ENCODE measurements at regions not wholly inside any gene's neighbourhood (a gene's known extent, or its start where the extent isn't known, plus 50 kb on each side); places are given as distances from the start of the nearest gene placed in this dataset.
"Not testable (repeated sequence)": the region's sequence is repeated elsewhere in the genome, so short reads cannot be mapped to it uniquely, and the experiment has no call there.

GRCh38 chr10:33773886-33774480 is 439.5 kb upstream of the NRP1 start:
- no peaks in the 10 kb centered on the region for H3K36me3 ChIP-seq
- H3K27ac ChIP-seq = no peak overlapping the region
- DNase-seq = no peak
- no peaks in the 10 kb centered on the region for H3K4me1 ChIP-seq
- no peaks in the 10 kb centered on the region for H3K9me3 ChIP-seq
- intact Hi-C loops (cut with DNase I; ENCODE audit: low total_unique reads) = no loop called here
- no peaks in the 10 kb centered on the region for H3K27me3 ChIP-seq
- TF ChIP-seq CTCF (IDR thresholded peaks at IDR 0.05) = no peak
- H3K4me3 ChIP-seq = no peak overlapping the region

GRCh38 chr10:33773253-33773573 is 438.7 kb upstream of the NRP1 start:
- intact Hi-C loops (cut with DNase I; ENCODE audit: low total_unique reads) = no loop called here
- H3K9me3 ChIP-seq = no peaks in the 10 kb centered on the region
- H3K27ac ChIP-seq = no peak overlapping the region
- H3K4me1 ChIP-seq = no peaks in the 10 kb centered on the region
- no peak for TF ChIP-seq CTCF (IDR thresholded peaks at IDR 0.05)
- no peaks in the 10 kb centered on the region for H3K36me3 ChIP-seq
- H3K27me3 ChIP-seq = no peaks in the 10 kb centered on the region
- no peak for DNase-seq
- H3K4me3 ChIP-seq = no peak overlapping the region

- H3K4me1 ChIP-seq = no peaks in the 10 kb centered on the region
- no peaks in the 10 kb centered on the region for H3K27me3 ChIP-seq
- no peak overlapping the region for H3K4me3 ChIP-seq
- DNase-seq = peak in 1 of 2 donors; percentile 28
- no peaks in the 10 kb centered on the region for H3K36me3 ChIP-seq
- intact Hi-C loops (cut with DNase I; ENCODE audit: low total_unique reads) = no loop called here
- H3K9me3 ChIP-seq = no peaks in the 10 kb centered on the region
- no peak for TF ChIP-seq CTCF (IDR thresholded peaks at IDR 0.05)
- no peak overlapping the region for H3K27ac ChIP-seq
Measured at GRCh38 chr10:33772370-33773252, 438.1 kb upstream of the NRP1 start.

- H3K27ac ChIP-seq; intact Hi-C loops (cut with DNase I; ENCODE audit: low total_unique reads): not testable (repeated sequence)
Measured at GRCh38 chr10:33771856-33772255, 437.4 kb upstream of the NRP1 start.

GRCh38 chr10:33764694-33765185 is 430.3 kb upstream of the NRP1 start:
- H3K4me3 ChIP-seq = no peak overlapping the region
- DNase-seq = no peak
- no peak overlapping the region for H3K27ac ChIP-seq
- H3K27me3 ChIP-seq = no peaks in the 10 kb centered on the region
- no peaks in the 10 kb centered on the region for H3K36me3 ChIP-seq
- intact Hi-C loops (cut with DNase I; ENCODE audit: low total_unique reads) = no loop called here
- TF ChIP-seq CTCF (IDR thresholded peaks at IDR 0.05) = no peak
- no peaks in the 10 kb centered on the region for H3K9me3 ChIP-seq
- H3K4me1 ChIP-seq = no peaks in the 10 kb centered on the region

More at GRCh38 chr10:33771856-33772255, 437.4 kb upstream of the NRP1 start:
- DNase-seq, H3K4me3 ChIP-seq, H3K27me3 ChIP-seq, H3K36me3 ChIP-seq, H3K4me1 ChIP-seq, H3K9me3 ChIP-seq: not testable (repeated sequence)

Measured in tibial artery (tissue), 4 donors.